ENCODE measurements at regions not wholly inside any gene's neighbourhood (a gene's known extent, or its start where the extent isn't known, plus 50 kb on each side); places are given as distances from the start of the nearest gene placed in this dataset.
A peak's percentile ranks its signal among the peaks of the same experiment; 100 is the strongest.

GRCh38 chr3:177441276-177441812, 244.1 kb upstream of the TBL1XR1 start:
- intact Hi-C loops (cut with DNase I), result no loop called here

DNA sequence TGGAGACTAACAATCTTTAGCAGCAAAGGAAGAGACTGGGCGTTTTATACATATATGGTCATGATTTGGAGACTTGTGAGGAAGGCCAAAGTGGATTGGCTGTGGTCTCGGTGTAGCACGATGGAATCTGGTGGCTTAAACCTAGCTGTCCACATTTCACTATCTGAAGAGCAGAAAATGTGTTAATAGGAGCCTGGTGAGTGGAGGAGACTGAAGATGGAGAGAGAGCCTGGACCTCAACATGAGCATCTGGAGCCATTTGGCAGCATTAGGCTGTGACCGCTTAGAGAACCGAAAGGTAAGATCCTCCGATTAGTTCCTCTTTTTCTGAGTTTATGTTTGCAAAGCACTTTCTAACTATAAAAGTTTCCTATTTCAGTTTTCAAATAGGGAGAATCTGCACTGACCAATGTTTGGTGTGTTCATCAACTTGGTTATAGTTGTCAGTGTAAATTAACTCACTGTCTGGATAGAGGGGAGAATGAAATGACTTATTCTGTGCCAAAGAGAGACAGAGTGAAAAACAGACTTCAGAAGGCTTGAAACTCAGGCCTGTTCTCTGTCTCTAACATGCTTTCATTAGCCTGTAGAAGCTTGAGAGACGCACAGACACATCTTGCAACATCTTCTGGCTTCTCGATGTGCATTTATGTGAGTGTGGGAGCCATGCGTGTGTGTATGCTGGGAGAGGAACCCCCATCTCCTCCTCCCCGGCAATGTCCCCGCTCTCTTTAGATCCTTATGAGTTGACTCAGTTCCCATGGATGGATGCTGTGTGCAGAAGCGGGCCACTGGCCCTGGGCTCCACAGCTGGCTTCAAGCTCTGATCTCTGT, 244.7 kb upstream of the TBL1XR1 start:
- H3K9me3 ChIP-seq, result no peaks in the 10 kb centered on the region
- 91 to 94% methylated on average over 12 of the region's 12 CpGs for WGBS, 2 donors
- no peak overlapping the region for H3K4me3 ChIP-seq (replicated peaks in 1 of 3)
- H3K27me3 ChIP-seq, result no peaks in the 10 kb centered on the region
- no peak for TF ChIP-seq POLR2A (IDR thresholded peaks at IDR 0.05)
- TF ChIP-seq, protein P1, sequence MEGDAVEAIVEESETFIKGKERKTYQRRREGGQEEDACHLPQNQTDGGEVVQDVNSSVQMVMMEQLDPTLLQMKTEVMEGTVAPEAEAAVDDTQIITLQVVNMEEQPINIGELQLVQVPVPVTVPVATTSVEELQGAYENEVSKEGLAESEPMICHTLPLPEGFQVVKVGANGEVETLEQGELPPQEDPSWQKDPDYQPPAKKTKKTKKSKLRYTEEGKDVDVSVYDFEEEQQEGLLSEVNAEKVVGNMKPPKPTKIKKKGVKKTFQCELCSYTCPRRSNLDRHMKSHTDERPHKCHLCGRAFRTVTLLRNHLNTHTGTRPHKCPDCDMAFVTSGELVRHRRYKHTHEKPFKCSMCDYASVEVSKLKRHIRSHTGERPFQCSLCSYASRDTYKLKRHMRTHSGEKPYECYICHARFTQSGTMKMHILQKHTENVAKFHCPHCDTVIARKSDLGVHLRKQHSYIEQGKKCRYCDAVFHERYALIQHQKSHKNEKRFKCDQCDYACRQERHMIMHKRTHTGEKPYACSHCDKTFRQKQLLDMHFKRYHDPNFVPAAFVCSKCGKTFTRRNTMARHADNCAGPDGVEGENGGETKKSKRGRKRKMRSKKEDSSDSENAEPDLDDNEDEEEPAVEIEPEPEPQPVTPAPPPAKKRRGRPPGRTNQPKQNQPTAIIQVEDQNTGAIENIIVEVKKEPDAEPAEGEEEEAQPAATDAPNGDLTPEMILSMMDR (IDR thresholded peaks at IDR 0.05), result no peak
- peaks cover 14 to 22% of the 10 kb centered on the region in 2 donors for H3K4me1 ChIP-seq
- intact Hi-C loops (cut with DNase I), result no loop called here
- H3K27ac ChIP-seq, result no peak overlapping the region
- no peaks in the 10 kb centered on the region for H3K36me3 ChIP-seq
- DNase-seq, result no peak

More at GRCh38 chr3:177441276-177441812, 244.1 kb upstream of the TBL1XR1 start:
- TF ChIP-seq POLR2A (IDR thresholded peaks at IDR 0.05), result no peak
- TF ChIP-seq, protein P1 (IDR thresholded peaks at IDR 0.05), result no peak
- H3K4me1 ChIP-seq, result peaks cover 14 to 17% of the 10 kb centered on the region in 2 donors
- no peaks in the 10 kb centered on the region for H3K9me3 ChIP-seq
- no peak for DNase-seq
- no peak overlapping the region for H3K27ac ChIP-seq
- WGBS, 2 donors, result 89 to 95% methylated on average over 1 of the region's 1 CpG
- H3K27me3 ChIP-seq, result no peaks in the 10 kb centered on the region
- no peaks in the 10 kb centered on the region for H3K36me3 ChIP-seq
- H3K4me3 ChIP-seq (replicated peaks in 1 of 3), result no peak overlapping the region

GRCh38 chr3:177443469-177443868, 246.2 kb upstream of the TBL1XR1 start:
- Histone ChIP-seq H3K4me1 (peaks cover 14 to 28% of the 10 kb centered on the region in 2 donors), H3K36me3 (no peaks in the 10 kb centered on the region), H3K9me3 (no peaks in the 10 kb centered on the region), H3K27ac (peak overlapping the region; percentile 51 to 66 (median 61)), H3K27me3 (no peaks in the 10 kb centered on the region), H3K4me3 (replicated peaks in 1 of 3) (no peak overlapping the region)
- DNase-seq, result peak; percentile 73 to 78
- TF ChIP-seq, protein P1 (IDR thresholded peaks at IDR 0.05), result no peak
- no peak for TF ChIP-seq POLR2A (IDR thresholded peaks at IDR 0.05)
- 17 to 18% methylated on average over 3 of the region's 3 CpGs for WGBS, 2 donors
- intact Hi-C loops (cut with DNase I), result no loop called here

- H3K4me3 ChIP-seq (replicated peaks in 1 of 3), result no peak overlapping the region
- WGBS, 2 donors, result 87 to 90% methylated on average over 1 of the region's 1 CpG
- DNase-seq, result no peak
- H3K36me3 ChIP-seq, result no peaks in the 10 kb centered on the region
- no peaks in the 10 kb centered on the region for H3K9me3 ChIP-seq
- TF ChIP-seq, protein P1 (IDR thresholded peaks at IDR 0.05), result no peak
- no peak for TF ChIP-seq POLR2A (IDR thresholded peaks at IDR 0.05)
- H3K4me1 ChIP-seq, result peaks cover 14 to 32% of the 10 kb centered on the region in 2 donors
- H3K27ac ChIP-seq, result peak overlapping the region in 1 of 3 donors; percentile 66
- intact Hi-C loops (cut with DNase I), result no loop called here
- no peaks in the 10 kb centered on the region for H3K27me3 ChIP-seq
Measured at GRCh38 chr3:177444696-177445095, 247.4 kb upstream of the TBL1XR1 start.

DNA sequence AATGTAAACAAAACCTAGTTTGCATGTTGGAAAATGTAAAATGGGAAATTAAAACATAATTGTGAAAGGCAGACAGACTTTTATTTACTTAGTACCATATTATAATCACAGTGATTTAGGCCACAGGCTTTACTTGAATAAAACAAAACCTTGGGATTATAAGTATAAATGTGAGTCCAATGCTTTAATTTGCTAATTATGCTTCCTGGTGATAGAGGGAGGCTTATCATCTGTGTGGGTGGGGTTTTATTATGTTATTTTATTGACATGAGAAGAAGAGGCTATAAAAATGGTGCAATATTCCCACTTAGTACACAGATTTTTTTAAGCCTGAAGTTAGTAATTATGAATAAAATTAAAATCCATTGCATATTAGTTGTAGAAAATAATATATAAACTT, 248.3 kb upstream of the TBL1XR1 start:
- Histone ChIP-seq H3K4me1 (peaks cover 14 to 32% of the 10 kb centered on the region in 2 donors), H3K4me3 (replicated peaks in 1 of 3) (no peak overlapping the region), H3K36me3 (no peaks in the 10 kb centered on the region), H3K27ac (peak overlapping the region in 2 of 3 donors; percentile 44 to 67), H3K9me3 (no peaks in the 10 kb centered on the region), H3K27me3 (no peaks in the 10 kb centered on the region)
- intact Hi-C loops (cut with DNase I), result no loop called here
- DNase-seq, result no peak
- no peak for TF ChIP-seq POLR2A (IDR thresholded peaks at IDR 0.05)
- TF ChIP-seq, protein P1 (IDR thresholded peaks at IDR 0.05), result no peak

Measured in thyroid gland (tissue), 4 donors.